Naive thymus-derived CD4-positive, alpha-beta T cell (primary cell): ENCODE measurements at regions not wholly inside any gene's neighbourhood (a gene's known extent, or its start where the extent isn't known, plus 50 kb on each side); places are given as distances from the start of the nearest gene placed in this dataset.

Experiments
- ATAC-seq: fragments of 150-1000 bp; cut with Tn5 transposase; 2 replicates; pipeline ENCODE4 v1.10.0; 2021; ENCODE audit warnings: mild to moderate bottlenecking, moderate library complexity
- CTCF ChIA-PET: fragments of 350-600 bp; sonication (Branson Sonifier 250); formaldehyde crosslinking; loops from one replicate; lab custom pipeline; 2021; ENCODE audit warnings: antibody characterized with exemption; lab: Charles Lee
- POLR2A ChIA-PET: fragments of 350-600 bp; sonication (Branson Sonifier 250); formaldehyde crosslinking; loops from one replicate; lab custom pipeline; 2021; ENCODE audit warnings: antibody characterized with exemption, inconsistent platforms; lab: Charles Lee
- DNase-seq, 9 donors: peaks; one replicate each; pipeline versions ENCODE4 v3.0.0 to v3.0.0-alpha.2; 2020 to 2022; ENCODE audit warnings: mixed read lengths in 1 of 9
- H3K27ac ChIP-seq: one replicate; pipeline ENCODE4 v1.7.0; 2013; ENCODE audit warnings: mild to moderate bottlenecking, low read depth, low read length, moderate library complexity
- H3K27me3 ChIP-seq, 2 donors: one replicate each; pipeline ENCODE4 v1.7.0; 2013; ENCODE audit warnings: low read length in 2 of 2, mild to moderate bottlenecking in 2 of 2, moderate library complexity in 2 of 2; ENCODE audit not compliant: control insufficient read depth in 2 of 2, insufficient read depth in 2 of 2
- H3K36me3 ChIP-seq, 3 experiments: 1 replicate in 2 of 3; 2 replicates in 1 of 3; pipeline ENCODE4 v1.7.0; 2013; ENCODE audit warnings: low read length in 3 of 3, mild to moderate bottlenecking in 3 of 3, moderate library complexity in 1 of 3; ENCODE audit not compliant: insufficient read depth in 3 of 3, control insufficient read depth in 2 of 3
- H3K4me1 ChIP-seq, 2 donors: one replicate each; pipeline ENCODE4 v1.7.0; 2013; ENCODE audit warnings: low read length in 2 of 2, mild to moderate bottlenecking in 2 of 2, moderate library complexity in 1 of 2; ENCODE audit not compliant: control insufficient read depth in 2 of 2, insufficient read depth in 2 of 2
- H3K4me3 ChIP-seq: 2 replicates; pipeline ENCODE4 v1.7.0; 2013; ENCODE audit warnings: mild to moderate bottlenecking, low read length
- H3K9me3 ChIP-seq, 3 experiments: 1 replicate in 2 of 3; 2 replicates in 1 of 3; pipeline ENCODE4 v1.7.0; 2013; ENCODE audit warnings: low read length in 3 of 3; ENCODE audit not compliant: control insufficient read depth in 2 of 3
- H3K27ac Mint-ChIP-seq, 9 donors: one replicate each; pipeline ENCODE4 v1.8.0; 2020 to 2022; ENCODE audit warnings: mixed read lengths in 9 of 9, mild to moderate bottlenecking in 8 of 9, moderate library complexity in 5 of 9, inconsistent platforms in 2 of 9
- H3K27me3 Mint-ChIP-seq, 5 donors: one replicate each; pipeline ENCODE4 v1.8.0; 2021 to 2022; ENCODE audit warnings: mixed read lengths in 5 of 5, mild to moderate bottlenecking in 1 of 5
- H3K36me3 Mint-ChIP-seq, 5 donors: one replicate each; pipeline ENCODE4 v1.8.0; 2020 to 2022; ENCODE audit warnings: mixed read lengths in 5 of 5, mild to moderate bottlenecking in 3 of 5, inconsistent platforms in 1 of 5
- H3K4me1 Mint-ChIP-seq, 7 donors: one replicate each; pipeline ENCODE4 v1.8.0; 2020 to 2022; ENCODE audit warnings: mixed read lengths in 7 of 7, mild to moderate bottlenecking in 3 of 7, inconsistent platforms in 1 of 7
- H3K4me3 Mint-ChIP-seq, 10 donors: one replicate each; pipeline ENCODE4 v1.8.0; 2020 to 2022; ENCODE audit warnings: mild to moderate bottlenecking in 10 of 10, mixed read lengths in 10 of 10, moderate library complexity in 6 of 10, inconsistent platforms in 2 of 10
- H3K9me3 Mint-ChIP-seq, 11 donors: one replicate each; pipeline ENCODE4 v1.8.0; 2020 to 2022; ENCODE audit warnings: mixed read lengths in 11 of 11, mild to moderate bottlenecking in 4 of 11, inconsistent platforms in 1 of 11, moderate library complexity in 1 of 11
- intact Hi-C, 2 donors: fragments of 100-400 bp; cut with micrococcal nuclease; formaldehyde crosslinking; loops; one replicate each; pipeline ENCODE4 v1.15.1; 2023

DNA sequence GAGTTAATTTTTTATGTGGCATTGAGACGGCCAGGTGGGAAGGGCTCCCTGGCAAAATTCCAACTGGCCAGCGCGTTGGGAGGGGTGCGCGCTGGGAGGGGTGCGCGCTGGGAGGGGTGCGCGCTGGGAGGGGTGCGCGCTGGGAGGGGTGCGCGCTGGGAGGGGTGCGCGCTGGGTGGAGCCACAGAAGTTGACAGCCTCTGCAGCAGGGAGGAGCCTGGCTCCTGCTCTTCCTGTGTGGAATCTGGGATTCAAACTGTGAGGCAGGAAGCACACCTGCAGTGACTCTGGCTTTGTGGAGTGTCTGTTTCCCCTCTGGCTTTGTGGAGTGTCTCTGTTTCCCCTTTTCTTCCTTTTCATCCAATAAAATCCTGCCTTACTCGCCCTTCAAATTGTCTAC, 147.9 kb upstream of the CBLN2 start:
- ATAC-seq (no peak), DNase-seq (no peak)
- Mint-ChIP-seq H3K4me1 (no peaks in the 10 kb centered on the region), H3K9me3 (peaks cover 0 to 4% (median 0%) of the 10 kb centered on the region in 11 donors), H3K36me3 (no peaks in the 10 kb centered on the region), H3K4me3 (no peak overlapping the region), H3K27ac (no peak overlapping the region), H3K27me3 (peaks cover 0 to 8% (median 0%) of the 10 kb centered on the region in 5 donors)
- H3K9me3 ChIP-seq: no peaks in the 10 kb centered on the region
- H3K27ac ChIP-seq: no peak overlapping the region
- ChIA-PET POLR2A (no interaction called here), CTCF (no interaction called here)
- H3K27me3 ChIP-seq: no peaks in the 10 kb centered on the region
- no peaks in the 10 kb centered on the region for H3K36me3 ChIP-seq
- no peak overlapping the region for H3K4me3 ChIP-seq
- intact Hi-C loops: no loop called here
- H3K4me1 ChIP-seq: no peaks in the 10 kb centered on the region

DNA sequence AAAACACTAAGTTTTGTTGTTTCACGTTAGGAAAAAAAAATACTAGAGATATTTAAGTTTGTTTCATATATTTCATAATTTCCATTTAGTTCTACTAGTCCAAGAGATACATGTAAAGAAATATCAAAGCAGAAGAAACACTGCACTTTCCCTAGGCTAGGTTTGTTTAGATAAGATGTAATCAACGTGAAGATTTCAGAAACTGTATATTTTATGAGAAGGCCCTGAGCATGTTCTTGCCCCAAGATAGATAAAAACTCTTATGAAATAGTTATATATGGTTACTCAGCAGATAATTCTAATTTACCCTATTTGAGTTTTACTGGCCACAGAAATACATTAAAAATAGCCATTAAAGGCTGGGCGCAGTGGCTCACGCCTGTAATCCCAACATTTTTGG, 143.6 kb upstream of the CBLN2 start:
- CTCF ChIA-PET: no interaction called here
- Mint-ChIP-seq H3K9me3 (no peaks in the 10 kb centered on the region), H3K27ac (no peak overlapping the region), H3K4me3 (no peak overlapping the region), H3K27me3 (peaks cover 0 to 5% (median 0%) of the 10 kb centered on the region in 5 donors), H3K4me1 (no peaks in the 10 kb centered on the region), H3K36me3 (no peaks in the 10 kb centered on the region)
- no peaks in the 10 kb centered on the region for H3K9me3 ChIP-seq
- no peaks in the 10 kb centered on the region for H3K4me1 ChIP-seq
- H3K27me3 ChIP-seq: no peaks in the 10 kb centered on the region
- ATAC-seq (no peak), DNase-seq (no peak)
- intact Hi-C loops: no loop called here
- no peaks in the 10 kb centered on the region for H3K36me3 ChIP-seq
- POLR2A ChIA-PET: no interaction called here
- no peak overlapping the region for H3K27ac ChIP-seq
- no peak overlapping the region for H3K4me3 ChIP-seq

DNA sequence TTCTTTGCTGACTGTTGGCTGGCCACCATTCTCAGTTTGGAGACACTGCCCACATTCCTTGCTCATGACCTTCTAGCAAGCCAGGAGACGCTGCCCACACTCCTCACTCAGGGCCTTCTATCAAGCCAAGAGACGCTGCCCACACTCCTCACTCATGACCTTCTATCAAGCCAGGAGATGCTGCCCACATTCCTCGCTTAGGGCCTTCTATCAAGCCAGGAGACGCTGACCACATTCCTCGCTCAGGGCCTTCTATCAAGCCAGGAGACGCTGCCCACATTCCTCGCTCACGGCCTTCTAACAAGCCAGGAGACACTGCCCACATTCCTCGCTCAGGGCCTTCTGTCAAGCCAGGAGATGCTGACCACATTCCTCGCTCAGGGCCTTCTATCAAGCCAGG, 131.3 kb upstream of the CBLN2 start:
- DNase-seq (no peak), ATAC-seq (no peak)
- H3K4me3 Mint-ChIP-seq: no peak overlapping the region
- H3K9me3 Mint-ChIP-seq: peaks cover 0 to 3% (median 0%) of the 10 kb centered on the region in 11 donors
- H3K36me3 Mint-ChIP-seq: no peaks in the 10 kb centered on the region
- H3K4me1 ChIP-seq: no peaks in the 10 kb centered on the region
- H3K9me3 ChIP-seq: no peaks in the 10 kb centered on the region
- H3K27me3 Mint-ChIP-seq: peaks cover 0 to 9% (median 2%) of the 10 kb centered on the region in 5 donors
- no peaks in the 10 kb centered on the region for H3K4me1 Mint-ChIP-seq
- H3K27ac Mint-ChIP-seq: no peak overlapping the region
- no peaks in the 10 kb centered on the region for H3K36me3 ChIP-seq
- no peak overlapping the region for H3K4me3 ChIP-seq
- intact Hi-C loops: no loop called here
- no peaks in the 10 kb centered on the region for H3K27me3 ChIP-seq
- POLR2A ChIA-PET: no interaction called here
- H3K27ac ChIP-seq: no peak overlapping the region
- CTCF ChIA-PET: no interaction called here

DNA sequence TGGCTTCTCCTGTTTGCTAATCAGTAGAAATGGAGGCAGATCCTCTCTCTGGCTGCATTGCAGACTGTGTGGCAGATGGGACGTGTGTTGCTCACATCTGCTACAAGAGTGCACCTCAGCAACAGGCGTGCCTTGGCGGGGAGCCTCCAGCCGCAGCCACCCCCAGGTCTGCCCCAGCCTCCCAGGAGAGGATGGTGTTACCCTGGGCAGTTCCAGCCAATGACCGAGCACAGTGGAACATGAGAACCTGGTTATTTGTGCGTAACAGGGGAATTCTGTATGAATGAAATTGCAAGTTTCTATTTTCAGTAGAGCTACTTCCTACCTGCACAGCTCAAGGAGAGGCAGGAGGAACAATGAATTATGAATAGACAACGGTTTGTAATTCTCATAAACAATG, 130.6 kb upstream of the CBLN2 start:
- intact Hi-C loops: no loop called here

DNA sequence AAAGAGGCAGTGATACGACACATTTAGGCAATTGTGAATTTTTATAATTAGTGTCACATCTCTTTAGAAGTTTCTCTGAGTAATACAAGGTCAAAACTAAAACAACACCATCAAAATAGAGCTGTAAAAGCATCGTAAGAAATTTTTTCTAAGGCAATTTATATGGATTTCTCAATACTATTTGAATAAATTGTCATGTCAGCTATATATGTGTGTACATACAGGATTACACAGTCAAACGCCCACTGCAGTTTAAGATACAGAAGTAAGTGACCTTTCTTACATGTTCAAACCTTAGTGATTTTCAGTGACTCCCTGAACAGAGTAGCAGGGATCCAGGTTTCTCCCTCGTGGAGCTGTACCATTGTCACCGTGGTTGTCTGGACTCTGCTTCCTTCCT, 129.1 kb upstream of the CBLN2 start:
- Mint-ChIP-seq H3K27ac (no peak overlapping the region), H3K4me1 (no peaks in the 10 kb centered on the region), H3K4me3 (no peak overlapping the region), H3K27me3 (peaks cover 0 to 15% (median 5%) of the 10 kb centered on the region in 5 donors), H3K9me3 (no peaks in the 10 kb centered on the region), H3K36me3 (no peaks in the 10 kb centered on the region)
- no peak overlapping the region for H3K27ac ChIP-seq
- no peaks in the 10 kb centered on the region for H3K27me3 ChIP-seq
- intact Hi-C loops: no loop called here
- H3K4me1 ChIP-seq: no peaks in the 10 kb centered on the region
- POLR2A ChIA-PET: no interaction called here
- H3K9me3 ChIP-seq: no peaks in the 10 kb centered on the region
- no peak for ATAC-seq
- CTCF ChIA-PET: no interaction called here
- no peak overlapping the region for H3K4me3 ChIP-seq
- H3K36me3 ChIP-seq: no peaks in the 10 kb centered on the region
- DNase-seq: no peak

More for the DNA sequence above, 130.6 kb upstream of the CBLN2 start:
- no peaks in the 10 kb centered on the region for H3K4me1 ChIP-seq
- no peaks in the 10 kb centered on the region for H3K36me3 ChIP-seq
- CTCF ChIA-PET: no interaction called here
- H3K27ac ChIP-seq: no peak overlapping the region
- Mint-ChIP-seq H3K27ac (no peak overlapping the region), H3K4me3 (no peak overlapping the region), H3K27me3 (peaks cover 0 to 9% (median 5%) of the 10 kb centered on the region in 5 donors), H3K36me3 (no peaks in the 10 kb centered on the region), H3K9me3 (peaks cover 0 to 2% (median 0%) of the 10 kb centered on the region in 11 donors), H3K4me1 (no peaks in the 10 kb centered on the region)
- POLR2A ChIA-PET: no interaction called here
- no peak overlapping the region for H3K4me3 ChIP-seq
- no peaks in the 10 kb centered on the region for H3K9me3 ChIP-seq
- ATAC-seq (no peak), DNase-seq (no peak)
- H3K27me3 ChIP-seq: no peaks in the 10 kb centered on the region

DNA sequence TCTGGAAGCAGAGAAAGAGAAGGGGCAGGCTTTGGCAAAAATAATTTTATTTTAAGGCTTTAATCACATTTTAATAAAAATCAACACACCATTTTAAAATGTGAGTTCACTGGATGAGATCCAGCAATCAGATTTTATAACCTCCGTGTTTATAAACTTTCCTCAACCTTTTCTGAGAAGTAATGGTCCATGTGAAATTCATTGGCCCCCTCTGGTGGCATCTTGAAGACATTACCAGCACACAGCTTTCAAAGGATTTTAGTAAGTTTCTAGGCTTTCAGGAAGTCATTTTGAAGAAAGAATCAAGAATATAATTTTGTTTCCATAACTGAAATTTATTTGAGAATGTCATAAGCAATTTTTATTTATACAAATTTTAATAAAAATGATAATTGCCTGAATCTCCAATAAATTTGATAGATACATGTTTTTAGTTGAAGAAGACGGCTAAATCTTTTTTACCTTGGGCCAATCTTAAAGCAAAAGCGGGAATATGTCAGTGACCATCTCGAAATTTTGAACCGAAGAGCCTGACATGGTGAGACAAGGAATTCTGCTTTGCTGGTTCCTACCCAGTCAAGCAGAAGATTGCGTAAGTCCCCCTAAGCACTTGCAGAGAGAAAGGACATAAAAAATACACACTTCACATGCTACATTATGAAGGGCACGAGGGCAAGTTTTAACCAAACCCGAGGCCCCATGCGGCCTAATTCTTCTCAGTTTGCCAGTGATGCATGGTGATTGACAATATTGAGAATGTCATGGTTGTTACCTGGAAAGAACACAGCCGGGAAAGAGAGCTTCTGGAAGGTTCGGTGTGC, 128.4 kb upstream of the CBLN2 start:
- Histone ChIP-seq H3K9me3 (no peaks in the 10 kb centered on the region), H3K4me3 (no peak overlapping the region), H3K27me3 (no peaks in the 10 kb centered on the region), H3K4me1 (no peaks in the 10 kb centered on the region), H3K36me3 (no peaks in the 10 kb centered on the region), H3K27ac (no peak overlapping the region)
- Mint-ChIP-seq H3K27me3 (peaks cover 0 to 15% (median 5%) of the 10 kb centered on the region in 5 donors), H3K27ac (no peak overlapping the region), H3K36me3 (no peaks in the 10 kb centered on the region), H3K9me3 (no peaks in the 10 kb centered on the region), H3K4me1 (no peaks in the 10 kb centered on the region), H3K4me3 (no peak overlapping the region)
- POLR2A ChIA-PET: no interaction called here
- intact Hi-C loops: loop anchor here in 1 of 2 donors (1.0 kb wide), 1 partner anchor 19 kb away; no protein-coding TSS in a partner anchor
- DNase-seq (peak in 2 of 9 donors; percentile 3 to 4), ATAC-seq (no peak)
- CTCF ChIA-PET: no interaction called here

DNA sequence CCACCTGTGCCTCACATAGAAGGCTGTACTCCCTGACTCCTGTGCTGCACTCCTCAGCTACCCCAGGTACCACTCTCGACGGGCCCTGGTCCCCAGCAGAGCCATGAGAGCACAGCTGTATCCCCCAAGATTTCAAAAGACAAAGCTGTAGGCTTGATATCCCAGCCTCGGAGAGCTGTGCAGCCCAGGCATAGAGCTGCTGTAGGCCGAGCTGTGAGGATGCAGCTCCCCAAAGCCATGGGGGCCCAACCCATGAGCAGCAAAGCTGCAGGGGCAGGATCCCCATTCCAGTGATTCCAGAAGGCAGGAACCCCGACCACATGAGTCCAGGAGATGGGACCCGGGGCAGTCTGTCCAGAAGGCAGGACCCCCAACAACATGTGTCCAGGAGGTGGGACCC, 123.8 kb upstream of the CBLN2 start:
- Histone ChIP-seq H3K9me3 (no peaks in the 10 kb centered on the region), H3K27ac (no peak overlapping the region), H3K4me1 (no peaks in the 10 kb centered on the region), H3K27me3 (no peaks in the 10 kb centered on the region), H3K4me3 (no peak overlapping the region), H3K36me3 (no peaks in the 10 kb centered on the region)
- Mint-ChIP-seq H3K4me1 (no peaks in the 10 kb centered on the region), H3K27me3 (peaks cover 0 to 15% (median 0%) of the 10 kb centered on the region in 5 donors), H3K4me3 (no peak overlapping the region), H3K9me3 (peaks cover 0 to 12% (median 0%) of the 10 kb centered on the region in 11 donors), H3K27ac (no peak overlapping the region), H3K36me3 (no peaks in the 10 kb centered on the region)
- intact Hi-C loops: no loop called here
- ChIA-PET CTCF (interaction anchor here (0.5 kb wide), 1 partner anchor 1540 kb away, joined by 3 read pairs; no protein-coding TSS in a partner anchor), POLR2A (no interaction called here)
- DNase-seq (no peak), ATAC-seq (no peak)
